GM19240 (cell line): ENCODE measurements at regions not wholly inside any gene's neighbourhood (a gene's known extent, or its start where the extent isn't known, plus 50 kb on each side); places are given as distances from the start of the nearest gene placed in this dataset.

Source experiments
- DNase-seq: peaks from one replicate; pipeline ENCODE4 v3.0.0; 2011; ENCODE audit warnings: low spot score; ENCODE audit not compliant: insufficient read length

- DNase-seq, result no peak
Measured at GRCh38 chr22:27644566-27644965, 157.0 kb downstream of the MN1 start.

- DNase-seq, result no peak
Measured at GRCh38 chr22:27647540-27647939, 154.0 kb downstream of the MN1 start.

- no peak for DNase-seq
Measured at GRCh38 chr22:27648074-27648473, 153.5 kb downstream of the MN1 start.

- DNase-seq, result no peak
Measured at GRCh38 chr22:27648853-27649252, 152.7 kb downstream of the MN1 start.

GRCh38 chr22:27650572-27650971 lies 151.0 kb downstream of the MN1 start:
- DNase-seq, result no peak

GRCh38 chr22:27650985-27651384 lies 150.6 kb downstream of the MN1 start:
- no peak for DNase-seq

GRCh38 chr22:27651486-27651885 lies 150.1 kb downstream of the MN1 start:
- no peak for DNase-seq

GRCh38 chr22:27654546-27655445 lies 146.8 kb downstream of the MN1 start:
- no peak for DNase-seq

GRCh38 chr22:27655582-27656185 lies 145.9 kb downstream of the MN1 start:
- DNase-seq, result no peak

- DNase-seq, result no peak
Measured at GRCh38 chr22:27656970-27657369, 144.6 kb downstream of the MN1 start.

- DNase-seq, result no peak
Measured at GRCh38 chr22:27660306-27660705, 141.2 kb downstream of the MN1 start.

- DNase-seq, result no peak
Measured at GRCh38 chr22:27662359-27663301, 138.9 kb downstream of the MN1 start.

- DNase-seq, result no peak
Measured at GRCh38 chr22:27663812-27664211, 137.7 kb downstream of the MN1 start.

- no peak for DNase-seq
Measured at GRCh38 chr22:27666272-27666997, 135.1 kb downstream of the MN1 start.

GRCh38 chr22:27667121-27667843 lies 134.3 kb downstream of the MN1 start:
- no peak for DNase-seq

GRCh38 chr22:27668828-27669797 lies 132.4 kb downstream of the MN1 start:
- no peak for DNase-seq

- DNase-seq, result no peak
Measured at GRCh38 chr22:27669798-27670599, 131.6 kb downstream of the MN1 start.

- DNase-seq, result no peak
Measured at GRCh38 chr22:27670701-27671412, 130.7 kb downstream of the MN1 start.
